ENCODE measurements at regions not wholly inside any gene's neighbourhood (a gene's known extent, or its start where the extent isn't known, plus 50 kb on each side); places are given as distances from the start of the nearest gene placed in this dataset.

DNA sequence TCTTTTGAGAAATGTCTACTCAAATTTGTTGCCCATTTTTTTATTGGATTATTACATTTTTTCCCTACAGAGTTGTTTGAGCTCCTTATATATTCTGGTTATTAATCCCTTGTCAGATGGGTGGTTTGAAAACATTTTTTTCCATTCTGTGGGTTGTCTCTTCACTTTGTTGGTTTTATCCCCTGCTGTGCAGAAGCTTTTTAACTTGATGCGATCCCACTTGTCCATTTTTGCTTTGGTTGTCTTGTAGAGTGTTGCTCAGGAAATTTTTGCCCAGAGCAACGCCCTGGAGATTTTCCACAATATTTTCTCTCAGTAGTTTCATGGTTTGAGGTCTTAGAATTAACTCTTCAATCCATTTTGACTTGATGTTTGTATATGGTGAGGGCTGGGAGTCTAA lies 592.8 kb upstream of the GOT2 start:
- DNase-seq (ENCODE audit: low read depth) = no peak
- no peak overlapping the region for H3K4me3 ChIP-seq (ENCODE audit: low read length)
- TF ChIP-seq, protein P1, sequence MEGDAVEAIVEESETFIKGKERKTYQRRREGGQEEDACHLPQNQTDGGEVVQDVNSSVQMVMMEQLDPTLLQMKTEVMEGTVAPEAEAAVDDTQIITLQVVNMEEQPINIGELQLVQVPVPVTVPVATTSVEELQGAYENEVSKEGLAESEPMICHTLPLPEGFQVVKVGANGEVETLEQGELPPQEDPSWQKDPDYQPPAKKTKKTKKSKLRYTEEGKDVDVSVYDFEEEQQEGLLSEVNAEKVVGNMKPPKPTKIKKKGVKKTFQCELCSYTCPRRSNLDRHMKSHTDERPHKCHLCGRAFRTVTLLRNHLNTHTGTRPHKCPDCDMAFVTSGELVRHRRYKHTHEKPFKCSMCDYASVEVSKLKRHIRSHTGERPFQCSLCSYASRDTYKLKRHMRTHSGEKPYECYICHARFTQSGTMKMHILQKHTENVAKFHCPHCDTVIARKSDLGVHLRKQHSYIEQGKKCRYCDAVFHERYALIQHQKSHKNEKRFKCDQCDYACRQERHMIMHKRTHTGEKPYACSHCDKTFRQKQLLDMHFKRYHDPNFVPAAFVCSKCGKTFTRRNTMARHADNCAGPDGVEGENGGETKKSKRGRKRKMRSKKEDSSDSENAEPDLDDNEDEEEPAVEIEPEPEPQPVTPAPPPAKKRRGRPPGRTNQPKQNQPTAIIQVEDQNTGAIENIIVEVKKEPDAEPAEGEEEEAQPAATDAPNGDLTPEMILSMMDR (conservative IDR thresholded peaks at IDR 0.05; ENCODE audit: low read depth, low read length) = no peak

DNA sequence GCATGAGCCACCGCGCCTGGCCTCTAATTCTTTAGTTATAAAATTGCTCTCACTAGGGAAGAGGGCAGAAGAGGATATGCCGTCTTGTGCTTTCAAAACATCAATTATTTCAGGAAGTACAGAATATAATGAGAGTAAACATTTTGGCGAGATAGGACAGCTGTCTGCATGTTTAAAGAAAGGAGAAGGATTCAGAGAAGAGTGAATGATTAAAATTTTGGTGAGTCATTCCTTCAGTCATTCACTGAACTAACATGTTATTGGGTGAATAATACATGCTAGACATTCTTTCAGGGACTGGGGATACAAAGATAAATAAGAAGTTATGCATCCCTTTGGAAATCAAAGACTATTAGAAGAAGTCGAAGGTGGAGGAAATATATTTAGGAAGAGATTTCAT lies 590.3 kb upstream of the GOT2 start:
- TF ChIP-seq, protein P1 (conservative IDR thresholded peaks at IDR 0.05; ENCODE audit: low read depth, low read length) = no peak
- H3K4me3 ChIP-seq (ENCODE audit: low read length) = no peak overlapping the region
- DNase-seq (ENCODE audit: low read depth) = no peak

DNA sequence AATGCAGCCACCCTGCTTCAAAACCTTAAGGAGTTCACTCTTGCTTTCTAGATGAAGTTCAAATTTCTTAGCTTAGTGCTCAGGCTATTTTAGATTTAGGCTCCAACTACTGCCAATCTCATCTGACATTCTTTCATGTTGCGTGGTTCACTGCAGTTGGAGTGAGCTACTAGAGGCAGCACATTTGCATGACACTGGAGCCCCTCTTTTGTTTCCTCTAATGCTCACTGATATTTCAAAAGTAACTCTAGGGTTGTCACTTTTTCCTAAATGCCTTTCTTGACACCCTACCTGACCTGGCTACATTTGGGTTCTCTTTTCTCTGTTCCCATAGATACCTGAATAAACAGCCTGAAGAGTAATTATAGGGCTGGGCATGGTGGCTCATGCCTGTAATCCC lies 586.5 kb upstream of the GOT2 start:
- TF ChIP-seq, protein P1 (conservative IDR thresholded peaks at IDR 0.05; ENCODE audit: low read depth, low read length) = no peak
- H3K4me3 ChIP-seq (ENCODE audit: low read length) = no peak overlapping the region
- no peak for DNase-seq (ENCODE audit: low read depth)

DNA sequence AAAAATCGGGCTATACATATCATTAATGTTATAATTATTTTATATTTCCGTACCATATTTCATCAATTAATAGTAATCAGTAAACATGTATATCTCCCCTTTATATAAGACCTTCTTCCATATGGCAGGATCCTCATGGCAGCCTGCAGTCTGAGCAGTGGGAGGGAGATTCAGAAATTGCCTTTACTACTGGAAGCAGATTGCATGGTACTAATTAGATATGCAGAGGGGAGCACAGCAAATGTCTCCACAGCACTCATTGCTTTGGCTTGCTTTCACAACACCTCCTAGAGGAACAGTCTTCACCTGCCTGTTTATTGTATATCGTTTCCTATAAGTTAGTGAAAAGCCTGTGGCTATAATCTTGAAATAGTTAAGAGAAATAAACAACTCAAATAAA lies 585.8 kb upstream of the GOT2 start:
- DNase-seq (ENCODE audit: low read depth) = no peak
- TF ChIP-seq, protein P1 (conservative IDR thresholded peaks at IDR 0.05; ENCODE audit: low read depth, low read length) = no peak
- H3K4me3 ChIP-seq (ENCODE audit: low read length) = no peak overlapping the region

DNA sequence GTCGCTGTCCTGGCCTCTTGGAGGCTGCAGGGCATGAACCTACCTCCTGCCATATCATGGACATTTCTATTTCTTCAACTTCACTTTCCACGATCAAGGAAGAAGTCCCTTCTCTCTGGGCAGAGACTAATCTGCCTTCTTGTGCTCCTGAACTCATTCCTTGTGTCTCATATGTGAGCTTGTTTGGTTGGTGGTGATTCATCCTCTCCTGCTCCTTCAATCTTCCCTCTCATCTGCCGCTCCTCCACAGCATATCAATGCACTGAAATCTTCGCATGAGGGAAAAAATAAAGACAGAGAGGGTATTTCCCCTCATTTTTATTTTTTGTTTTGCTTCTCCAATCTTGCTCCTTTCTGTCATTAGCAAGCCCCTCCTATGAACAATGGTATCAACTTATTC lies 571.7 kb upstream of the GOT2 start:
- no peak overlapping the region for H3K4me3 ChIP-seq (ENCODE audit: low read length)
- TF ChIP-seq, protein P1 (conservative IDR thresholded peaks at IDR 0.05; ENCODE audit: low read depth, low read length) = no peak
- no peak for DNase-seq (ENCODE audit: low read depth)

DNA sequence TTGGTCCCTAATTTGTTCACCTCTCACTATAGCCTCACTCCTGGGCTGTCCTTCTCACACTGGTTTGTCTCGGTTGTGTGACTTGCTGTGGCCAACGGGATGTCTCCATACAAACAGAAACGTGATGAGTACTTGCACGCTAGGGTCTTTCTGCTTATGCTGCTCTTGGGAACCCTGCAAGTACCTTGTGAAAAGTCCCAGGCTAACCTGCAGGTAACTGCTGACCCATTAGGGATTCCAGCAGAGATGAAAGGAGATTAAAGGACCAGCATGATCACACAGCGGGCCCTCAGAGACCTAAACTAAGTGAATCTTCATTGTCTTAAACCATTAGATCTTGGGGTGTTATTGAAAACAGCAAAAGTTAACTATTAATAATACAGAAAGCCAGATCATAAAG lies 562.8 kb upstream of the GOT2 start:
- TF ChIP-seq, protein P1 (conservative IDR thresholded peaks at IDR 0.05; ENCODE audit: low read depth, low read length) = no peak
- no peak overlapping the region for H3K4me3 ChIP-seq (ENCODE audit: low read length)
- no peak for DNase-seq (ENCODE audit: low read depth)

DNA sequence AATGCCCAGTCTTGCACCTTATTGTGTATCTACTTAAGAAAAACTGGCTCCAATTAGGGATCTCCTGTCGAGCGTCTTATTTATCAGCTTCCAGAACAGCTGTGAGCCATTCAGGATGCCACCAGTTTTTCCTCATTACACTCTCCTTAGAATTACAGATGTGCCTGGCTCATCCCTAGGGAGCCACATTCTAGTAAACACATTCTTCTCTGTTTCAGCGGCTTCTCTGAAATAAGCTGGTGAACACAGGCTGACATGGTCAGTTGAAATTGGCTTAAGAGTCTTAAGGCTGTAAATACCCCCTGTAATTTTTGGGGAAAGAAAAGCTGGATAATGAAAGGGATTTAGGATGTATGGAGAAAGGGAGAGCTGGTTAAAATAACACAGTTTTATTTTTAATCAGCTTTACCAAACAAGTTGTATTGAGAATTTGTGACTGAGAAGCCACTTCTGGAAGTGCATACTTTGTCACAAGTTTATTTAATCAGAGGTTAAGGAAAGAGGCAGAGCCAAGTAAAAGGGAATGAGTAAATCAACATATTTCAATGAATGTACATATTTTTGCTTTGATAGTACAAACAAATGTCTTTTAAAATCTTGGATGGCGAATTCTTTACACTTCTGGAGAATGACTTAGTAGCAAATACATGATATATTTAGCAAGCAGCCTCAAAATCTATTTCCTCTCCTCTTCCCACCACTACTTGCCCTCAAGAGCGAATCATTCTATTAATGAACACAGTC lies 562.0 kb upstream of the GOT2 start:
- no peak overlapping the region for H3K4me3 ChIP-seq (ENCODE audit: low read length)
- TF ChIP-seq, protein P1 (conservative IDR thresholded peaks at IDR 0.05; ENCODE audit: low read depth, low read length) = no peak
- DNase-seq (ENCODE audit: low read depth) = peak; percentile 37
